KMS-11 (cell line): ENCODE measurements at regions not wholly inside any gene's neighbourhood (a gene's known extent, or its start where the extent isn't known, plus 50 kb on each side); places are given as distances from the start of the nearest gene placed in this dataset.

Source experiments
- H2AFZ ChIP-seq: fragments of 200-600 bp; sonication (generic); 2 replicates; pipeline ENCODE4 v1.6.1; 2016; ENCODE audit warnings: antibody characterized with exemption, mixed run types, low read depth
- H3K27ac ChIP-seq: fragments of 200-600 bp; sonication (generic); 2 replicates; pipeline ENCODE4 v1.6.1; 2016; ENCODE audit warnings: mild to moderate bottlenecking, mixed run types
- H3K27me3 ChIP-seq: fragments of 200-600 bp; sonication (generic); 2 replicates; pipeline ENCODE4 v1.6.1; 2017; ENCODE audit warnings: mild to moderate bottlenecking, low read depth, mixed run types, moderate library complexity; ENCODE audit not compliant: insufficient read depth
- H3K36me3 ChIP-seq: fragments of 200-600 bp; sonication (generic); 2 replicates; pipeline ENCODE4 v1.6.1; 2017; ENCODE audit warnings: mild to moderate bottlenecking, mixed run types; ENCODE audit not compliant: insufficient read depth
- H3K4me1 ChIP-seq: fragments of 200-600 bp; sonication (generic); 2 replicates; pipeline ENCODE4 v1.6.1; 2016; ENCODE audit warnings: mild to moderate bottlenecking, low read depth, mixed run types; ENCODE audit not compliant: poor library complexity, severe bottlenecking
- H3K4me2 ChIP-seq: fragments of 200-600 bp; sonication (generic); 2 replicates; pipeline ENCODE4 v1.7.0; 2016; ENCODE audit warnings: mild to moderate bottlenecking, mixed run types
- H3K4me3 ChIP-seq: fragments of 200-600 bp; sonication (generic); IDR thresholded peaks from 2 replicates; pipeline ENCODE4 v1.6.1; 2017; ENCODE audit warnings: low read depth, low read length, mixed read lengths; ENCODE audit not compliant: insufficient read depth
- H3K79me2 ChIP-seq: fragments of 200-600 bp; sonication (generic); 2 replicates; pipeline ENCODE4 v1.6.1; 2016; ENCODE audit warnings: low read depth, mixed run types; ENCODE audit not compliant: insufficient read depth
- H3K9ac ChIP-seq: fragments of 200-600 bp; sonication (generic); 2 replicates; pipeline ENCODE4 v1.6.1; 2016; ENCODE audit warnings: mild to moderate bottlenecking, mixed run types
- H4K20me1 ChIP-seq: fragments of 200-600 bp; sonication (generic); 2 replicates; pipeline ENCODE4 v1.6.1; 2016; ENCODE audit warnings: mild to moderate bottlenecking, mixed run types; ENCODE audit not compliant: insufficient read depth
- TF ChIP-seq, protein P1 (sequence below): fragments of 200-600 bp; sonication (generic); conservative IDR thresholded peaks from 2 replicates; pipeline ENCODE4 v1.6.1; 2017; ENCODE audit warnings: low read depth, mild to moderate bottlenecking, antibody characterized with exemption, low read length, moderate library complexity, mixed read lengths

DNA sequence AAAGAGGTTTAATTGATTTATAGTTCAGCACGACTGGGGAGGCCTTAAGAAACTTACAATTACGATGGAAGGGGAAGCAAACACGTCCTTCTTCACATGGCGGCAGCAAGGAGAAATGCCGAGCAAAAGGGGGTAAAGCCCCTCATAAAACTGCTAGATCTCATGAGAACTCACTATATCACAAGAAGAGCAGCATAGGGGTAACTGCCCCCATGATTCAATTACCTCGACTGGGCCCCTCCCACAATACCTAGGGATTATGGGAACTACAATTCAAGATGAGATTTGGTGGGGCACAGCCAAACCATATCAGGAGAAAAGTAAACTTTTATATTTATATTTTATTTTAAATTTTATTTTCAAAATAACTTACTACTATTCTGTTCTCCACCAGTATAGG, 272.0 kb downstream of the MYCN start:
- no peak overlapping the region for H3K4me3 ChIP-seq
- H4K20me1 ChIP-seq: no peaks in the 10 kb centered on the region
- no peak overlapping the region for H3K9ac ChIP-seq
- peaks cover 9% of the 10 kb centered on the region for H3K4me1 ChIP-seq
- no peak overlapping the region for H2AFZ ChIP-seq
- no peaks in the 10 kb centered on the region for H3K79me2 ChIP-seq
- TF ChIP-seq, protein P1, sequence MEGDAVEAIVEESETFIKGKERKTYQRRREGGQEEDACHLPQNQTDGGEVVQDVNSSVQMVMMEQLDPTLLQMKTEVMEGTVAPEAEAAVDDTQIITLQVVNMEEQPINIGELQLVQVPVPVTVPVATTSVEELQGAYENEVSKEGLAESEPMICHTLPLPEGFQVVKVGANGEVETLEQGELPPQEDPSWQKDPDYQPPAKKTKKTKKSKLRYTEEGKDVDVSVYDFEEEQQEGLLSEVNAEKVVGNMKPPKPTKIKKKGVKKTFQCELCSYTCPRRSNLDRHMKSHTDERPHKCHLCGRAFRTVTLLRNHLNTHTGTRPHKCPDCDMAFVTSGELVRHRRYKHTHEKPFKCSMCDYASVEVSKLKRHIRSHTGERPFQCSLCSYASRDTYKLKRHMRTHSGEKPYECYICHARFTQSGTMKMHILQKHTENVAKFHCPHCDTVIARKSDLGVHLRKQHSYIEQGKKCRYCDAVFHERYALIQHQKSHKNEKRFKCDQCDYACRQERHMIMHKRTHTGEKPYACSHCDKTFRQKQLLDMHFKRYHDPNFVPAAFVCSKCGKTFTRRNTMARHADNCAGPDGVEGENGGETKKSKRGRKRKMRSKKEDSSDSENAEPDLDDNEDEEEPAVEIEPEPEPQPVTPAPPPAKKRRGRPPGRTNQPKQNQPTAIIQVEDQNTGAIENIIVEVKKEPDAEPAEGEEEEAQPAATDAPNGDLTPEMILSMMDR: no peak
- H3K4me2 ChIP-seq: no peak overlapping the region
- H3K27ac ChIP-seq: no peak overlapping the region
- no peaks in the 10 kb centered on the region for H3K27me3 ChIP-seq
- no peaks in the 10 kb centered on the region for H3K36me3 ChIP-seq

DNA sequence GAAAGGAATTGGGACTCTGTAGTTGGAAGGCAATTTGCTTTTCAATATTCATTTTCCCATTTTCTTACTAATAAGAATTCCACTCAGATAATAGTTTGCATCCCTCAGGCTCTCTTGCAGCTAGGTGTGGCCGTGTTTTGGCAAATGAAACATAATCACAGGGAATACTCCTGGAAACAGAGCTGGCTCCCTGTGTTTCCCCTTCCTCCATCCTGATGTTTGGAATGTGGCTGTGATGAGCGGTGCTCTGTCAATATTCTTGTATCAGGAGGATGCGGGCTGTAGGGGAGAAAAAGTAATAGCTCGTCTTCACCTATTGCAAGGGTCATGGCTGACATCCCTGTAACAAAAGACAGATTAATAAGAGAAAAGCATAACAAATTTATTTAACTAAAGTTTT, 271.0 kb downstream of the MYCN start:
- H3K9ac ChIP-seq: no peak overlapping the region
- no peaks in the 10 kb centered on the region for H4K20me1 ChIP-seq
- no peak overlapping the region for H3K27ac ChIP-seq
- no peaks in the 10 kb centered on the region for H3K79me2 ChIP-seq
- H3K4me2 ChIP-seq: no peak overlapping the region
- no peaks in the 10 kb centered on the region for H3K36me3 ChIP-seq
- no peaks in the 10 kb centered on the region for H3K27me3 ChIP-seq
- peaks cover 9% of the 10 kb centered on the region for H3K4me1 ChIP-seq
- TF ChIP-seq, protein P1: no peak
- H3K4me3 ChIP-seq: no peak overlapping the region
- no peak overlapping the region for H2AFZ ChIP-seq

DNA sequence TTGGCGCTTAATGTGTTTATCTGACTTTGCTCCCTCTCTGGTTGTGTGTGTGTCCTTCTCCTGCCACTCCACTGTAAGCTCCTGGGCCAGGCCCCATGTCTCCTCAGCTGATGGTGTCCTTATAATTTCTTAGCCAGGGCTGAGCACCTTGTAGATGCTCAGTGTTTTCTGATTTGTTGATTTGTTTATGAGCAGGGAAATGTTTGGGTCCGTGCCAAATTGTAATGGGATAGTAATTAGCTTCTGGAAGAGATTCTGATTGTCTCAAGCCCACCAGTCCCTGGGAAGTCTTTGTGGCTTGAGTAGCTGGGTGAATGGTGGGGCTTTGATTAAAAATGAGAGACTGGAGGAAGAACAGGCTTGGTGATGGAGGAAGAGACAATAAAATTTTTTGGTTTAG, 270.5 kb downstream of the MYCN start:
- Histone ChIP-seq H3K4me1 (peaks cover 9% of the 10 kb centered on the region), H3K4me2 (no peak overlapping the region), H3K9ac (no peak overlapping the region), H3K4me3 (no peak overlapping the region), H3K27ac (no peak overlapping the region), H4K20me1 (no peaks in the 10 kb centered on the region), H3K27me3 (no peaks in the 10 kb centered on the region), H3K36me3 (no peaks in the 10 kb centered on the region), H3K79me2 (no peaks in the 10 kb centered on the region), H2AFZ (no peak overlapping the region)
- TF ChIP-seq, protein P1: no peak

DNA sequence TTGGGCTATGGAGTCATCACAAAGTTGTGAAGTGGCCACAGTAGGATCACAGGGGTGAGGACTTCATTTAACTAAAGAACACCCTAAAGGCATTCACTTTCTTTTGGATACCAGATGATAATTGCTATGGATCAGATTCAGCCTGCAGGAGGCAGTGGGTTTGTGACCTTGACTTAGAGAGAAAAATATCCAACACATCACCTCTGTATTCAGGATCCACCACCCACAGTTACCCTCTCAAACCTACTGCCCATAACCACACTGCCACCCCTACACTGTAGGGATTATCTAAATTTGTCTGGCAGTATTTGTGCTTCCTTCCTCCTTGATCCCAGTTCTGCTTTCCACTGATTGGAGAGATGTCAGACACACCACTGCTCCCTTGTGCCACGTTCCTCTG, 269.4 kb downstream of the MYCN start:
- no peak overlapping the region for H3K4me2 ChIP-seq
- no peaks in the 10 kb centered on the region for H3K79me2 ChIP-seq
- no peaks in the 10 kb centered on the region for H3K36me3 ChIP-seq
- H3K4me1 ChIP-seq: peaks cover 9% of the 10 kb centered on the region
- no peaks in the 10 kb centered on the region for H4K20me1 ChIP-seq
- no peaks in the 10 kb centered on the region for H3K27me3 ChIP-seq
- TF ChIP-seq, protein P1: no peak
- H3K27ac ChIP-seq: no peak overlapping the region
- no peak overlapping the region for H3K4me3 ChIP-seq
- no peak overlapping the region for H2AFZ ChIP-seq
- no peak overlapping the region for H3K9ac ChIP-seq
